GM23338 (cell line): ENCODE measurements at regions not wholly inside any gene's neighbourhood (a gene's known extent, or its start where the extent isn't known, plus 50 kb on each side); places are given as distances from the start of the nearest gene placed in this dataset.

Experiments
- POLR2AphosphoS5 ChIP-seq: IDR thresholded peaks from 2 replicates; pipeline ENCODE4 v1.6.1; 2016; ENCODE audit warnings: antibody characterized with exemption, low read depth
- TF ChIP-seq, protein P1 (sequence below), 2 experiments: fragments of 200-600 bp in 1 of 2; sonication (generic) in 1 of 2; conservative IDR thresholded peaks; 2 replicates each; pipeline versions ENCODE4 v1.5.1 to v1.6.1; 2016 to 2017; ENCODE audit warnings: antibody characterized with exemption in 2 of 2, low read depth in 2 of 2, mild to moderate bottlenecking in 2 of 2, moderate library complexity in 1 of 2

DNA sequence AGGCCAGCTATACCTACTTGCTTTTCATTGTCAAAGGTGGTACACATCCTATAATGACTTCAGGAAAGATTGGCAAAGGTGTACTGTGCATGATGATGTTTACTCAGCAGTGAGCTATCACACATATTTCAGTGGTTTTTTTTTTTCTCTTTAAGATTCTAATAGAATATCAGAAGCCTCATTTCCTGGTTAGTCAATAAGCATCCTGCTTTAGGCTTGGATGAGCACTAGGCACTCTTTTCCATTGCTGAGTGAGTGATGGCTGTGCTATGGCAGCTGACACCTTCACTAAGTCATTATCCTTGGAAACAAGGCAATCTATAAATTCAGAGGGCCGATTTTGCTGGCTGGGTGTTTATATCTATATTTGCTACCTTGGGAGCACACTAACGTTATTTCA is 161.1 kb upstream of the RASSF8 start:
- TF ChIP-seq, protein P1, sequence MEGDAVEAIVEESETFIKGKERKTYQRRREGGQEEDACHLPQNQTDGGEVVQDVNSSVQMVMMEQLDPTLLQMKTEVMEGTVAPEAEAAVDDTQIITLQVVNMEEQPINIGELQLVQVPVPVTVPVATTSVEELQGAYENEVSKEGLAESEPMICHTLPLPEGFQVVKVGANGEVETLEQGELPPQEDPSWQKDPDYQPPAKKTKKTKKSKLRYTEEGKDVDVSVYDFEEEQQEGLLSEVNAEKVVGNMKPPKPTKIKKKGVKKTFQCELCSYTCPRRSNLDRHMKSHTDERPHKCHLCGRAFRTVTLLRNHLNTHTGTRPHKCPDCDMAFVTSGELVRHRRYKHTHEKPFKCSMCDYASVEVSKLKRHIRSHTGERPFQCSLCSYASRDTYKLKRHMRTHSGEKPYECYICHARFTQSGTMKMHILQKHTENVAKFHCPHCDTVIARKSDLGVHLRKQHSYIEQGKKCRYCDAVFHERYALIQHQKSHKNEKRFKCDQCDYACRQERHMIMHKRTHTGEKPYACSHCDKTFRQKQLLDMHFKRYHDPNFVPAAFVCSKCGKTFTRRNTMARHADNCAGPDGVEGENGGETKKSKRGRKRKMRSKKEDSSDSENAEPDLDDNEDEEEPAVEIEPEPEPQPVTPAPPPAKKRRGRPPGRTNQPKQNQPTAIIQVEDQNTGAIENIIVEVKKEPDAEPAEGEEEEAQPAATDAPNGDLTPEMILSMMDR (conservative IDR thresholded peaks at IDR 0.05; ENCODE audit: low read depth in 2 of 2), result no peak
- no peak for TF ChIP-seq POLR2AphosphoS5
